ENCODE measurements at regions not wholly inside any gene's neighbourhood (a gene's known extent, or its start where the extent isn't known, plus 50 kb on each side); places are given as distances from the start of the nearest gene placed in this dataset.

- TF ChIP-seq ZNF398 (tag by site-specific recombination; IDR thresholded peaks at IDR 0.05) (no peak), YY2 (tag by site-specific recombination; IDR thresholded peaks at IDR 0.05) (no peak)
These were observed 177.8 kb downstream of the ETS2 start for GRCh38 chr21:38983560-38983959.
